HS-27A (cell line): ENCODE measurements at regions not wholly inside any gene's neighbourhood (a gene's known extent, or its start where the extent isn't known, plus 50 kb on each side); places are given as distances from the start of the nearest gene placed in this dataset.

Source experiments
- DNase-seq: peaks from one replicate; pipeline ENCODE4 v3.0.0-alpha.2; 2012; ENCODE audit warnings: low read depth, missing footprints

DNA sequence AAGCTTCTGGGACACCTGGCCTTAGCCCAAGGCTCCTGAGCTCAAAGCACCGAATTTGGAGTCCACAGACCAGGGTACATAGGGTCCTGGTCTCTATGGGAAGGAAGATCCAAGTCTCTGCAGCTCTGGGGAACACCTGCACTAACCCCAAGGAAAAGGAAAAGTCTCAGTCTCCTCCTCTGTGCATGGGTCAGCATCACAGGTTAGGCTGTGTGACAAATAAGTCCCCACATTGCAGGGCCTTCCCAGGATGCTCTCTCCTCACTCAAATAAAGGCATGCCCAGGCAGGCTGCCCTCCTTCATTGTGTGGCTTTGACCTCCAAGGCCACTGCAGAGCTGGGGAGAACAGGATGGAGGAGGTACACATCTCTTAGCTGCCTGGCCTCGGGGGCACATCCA, 121.0 kb upstream of the ZMIZ1 start:
- DNase-seq = no peak

DNA sequence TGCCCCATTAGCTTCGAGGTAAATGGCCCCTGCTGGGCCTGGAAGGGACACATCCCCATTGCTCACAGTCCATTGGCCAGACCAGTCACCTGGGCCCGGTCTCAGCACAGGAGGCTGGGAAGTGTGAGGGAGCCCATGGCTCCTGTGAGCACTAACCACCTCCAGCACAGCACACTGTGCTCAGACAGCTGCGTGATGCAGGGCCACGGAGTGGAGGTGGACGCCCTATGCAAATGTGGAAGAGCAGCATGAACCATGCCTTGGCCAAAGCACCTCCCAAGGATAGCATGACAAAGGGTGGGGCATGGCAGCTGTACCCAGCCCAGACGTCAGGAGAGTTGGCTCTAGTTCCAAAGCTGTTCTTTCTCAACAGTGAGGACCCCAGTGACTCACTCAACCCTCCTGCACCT, 120.1 kb upstream of the ZMIZ1 start:
- no peak for DNase-seq

DNA sequence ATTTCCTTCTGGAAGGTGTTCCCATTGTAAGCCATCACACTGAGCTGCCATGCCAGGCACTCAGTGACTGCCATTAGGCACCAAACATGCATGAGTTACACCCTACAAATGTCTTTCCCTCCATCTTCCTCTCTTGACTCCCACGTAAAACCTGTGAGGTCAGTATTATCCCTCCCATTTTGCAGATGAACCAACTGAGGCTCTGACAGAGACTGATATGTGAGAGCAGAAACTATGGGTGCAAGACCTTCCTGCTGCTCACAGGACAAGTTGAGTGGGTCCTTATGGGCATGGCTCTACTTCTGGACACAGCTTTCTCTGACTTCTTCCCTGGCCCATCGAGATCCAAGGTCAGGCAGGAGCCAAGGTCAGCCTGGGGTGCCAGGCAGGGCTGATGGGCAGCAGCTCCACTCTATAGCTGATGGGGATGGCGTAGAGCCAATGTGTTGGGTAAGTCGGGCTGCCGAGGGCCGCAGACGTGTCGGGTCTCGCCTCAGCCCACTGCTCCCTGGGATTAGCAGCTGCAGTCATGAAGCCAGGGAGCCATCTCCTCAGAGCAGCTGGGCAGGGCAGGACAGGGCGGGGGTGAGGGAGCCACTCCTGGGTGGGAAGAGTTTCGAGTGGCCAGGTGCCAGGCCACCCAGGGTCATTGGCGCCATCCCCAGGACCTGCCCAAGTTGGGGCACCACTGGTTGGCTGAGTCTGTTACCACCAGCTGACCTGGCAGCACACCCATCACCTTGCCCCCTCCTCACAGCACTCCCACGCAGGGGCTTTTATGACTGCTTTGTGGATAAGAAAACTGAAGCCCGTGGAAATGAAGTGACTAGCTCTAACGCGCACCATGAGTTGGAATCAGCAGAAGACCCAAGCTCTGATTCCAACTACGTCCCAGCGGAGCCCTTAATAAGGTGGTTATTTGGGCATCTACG, 117.8 kb upstream of the ZMIZ1 start:
- no peak for DNase-seq

DNA sequence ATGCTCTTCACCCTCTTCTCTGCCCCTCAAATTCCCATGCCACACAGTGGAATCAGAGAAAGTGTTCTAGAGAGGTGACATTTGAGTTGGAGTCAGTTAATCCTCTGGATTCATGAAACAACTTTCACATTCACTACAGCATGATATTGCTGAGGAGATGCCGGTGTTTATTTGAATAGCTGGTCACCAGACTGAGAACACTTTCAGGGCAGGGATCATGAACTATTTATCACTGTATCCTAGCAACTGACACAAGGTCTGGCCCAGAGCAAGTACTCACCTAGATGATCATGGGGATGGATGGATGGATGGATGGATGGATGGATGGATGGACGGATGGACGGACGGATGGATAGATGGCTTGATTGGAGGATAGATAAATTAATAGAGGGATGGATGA, 116.7 kb upstream of the ZMIZ1 start:
- no peak for DNase-seq

DNA sequence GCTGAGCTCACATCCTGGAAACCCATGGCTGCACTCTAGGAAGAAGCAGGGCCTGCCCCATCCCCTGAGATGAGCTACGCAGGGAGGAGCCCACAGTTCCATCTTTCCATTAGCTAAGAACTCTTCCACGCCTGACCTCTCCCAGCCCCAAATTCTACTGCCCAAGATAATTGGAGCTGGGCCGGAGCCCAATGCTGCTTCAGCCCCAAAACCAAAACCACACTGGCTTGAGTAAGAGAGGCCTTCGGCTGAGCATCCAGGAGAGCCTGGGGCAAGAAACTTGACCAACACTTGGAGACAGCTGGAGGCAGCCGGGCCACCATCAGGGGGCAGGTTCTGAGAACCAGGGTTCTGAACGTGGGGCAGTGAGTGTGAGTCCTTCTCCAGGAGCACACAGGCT, 116.1 kb upstream of the ZMIZ1 start:
- no peak for DNase-seq

DNA sequence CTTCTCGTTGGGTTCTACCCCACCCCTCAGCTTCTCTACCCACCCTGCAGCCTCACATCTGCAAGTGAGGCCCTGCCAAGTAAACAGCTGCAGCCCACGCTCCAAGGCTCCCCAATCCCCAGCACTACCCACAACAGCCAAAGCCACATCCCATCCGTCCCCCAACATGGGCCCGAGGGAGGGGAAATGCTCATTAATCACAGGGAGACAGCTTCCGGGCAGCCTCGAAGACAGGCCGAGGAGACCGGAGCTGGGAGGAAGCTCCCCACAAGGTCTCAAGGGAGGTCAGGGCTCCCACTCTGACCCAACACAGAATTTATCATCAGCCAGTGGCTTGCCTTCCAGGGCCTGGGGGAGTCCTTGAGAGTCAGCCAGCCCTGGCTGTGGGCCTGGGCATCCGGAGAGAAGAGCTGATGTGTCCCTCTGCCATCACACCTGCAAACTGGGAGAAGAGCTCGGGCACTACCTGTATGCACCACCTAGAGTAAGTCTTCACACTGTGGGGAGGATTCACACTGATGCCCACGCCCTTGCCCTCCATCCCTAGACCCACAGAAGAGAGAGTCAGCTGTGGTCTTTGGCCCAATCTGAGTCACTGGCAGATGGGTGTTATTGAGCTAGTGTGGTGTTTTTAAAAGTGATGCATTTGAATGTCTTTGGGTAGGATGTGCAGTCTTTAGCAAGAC, 115.5 kb upstream of the ZMIZ1 start:
- no peak for DNase-seq

DNA sequence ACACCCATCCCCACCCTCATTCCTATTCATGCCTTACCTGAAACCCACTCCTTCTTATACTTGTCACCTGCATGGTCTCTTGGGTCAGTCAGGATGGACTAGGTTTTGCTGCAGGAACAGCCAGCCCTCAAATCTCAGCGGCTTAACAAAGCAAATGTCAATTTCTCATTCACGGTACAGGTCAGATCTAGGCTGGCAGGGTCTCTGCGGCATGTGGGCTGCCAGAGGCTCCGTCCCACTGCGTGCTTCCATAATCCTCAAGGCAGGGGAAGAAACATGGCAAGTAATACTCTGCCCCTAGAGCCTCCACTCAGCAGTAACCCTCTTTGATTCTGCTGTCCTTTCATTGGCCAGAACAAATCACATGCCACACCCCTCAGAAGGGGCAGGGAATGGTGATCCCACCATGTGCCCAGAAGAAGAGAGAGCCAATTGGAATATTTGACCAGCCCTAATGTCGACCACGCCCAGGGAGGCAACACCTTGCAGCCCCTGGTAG, 114.9 kb upstream of the ZMIZ1 start:
- DNase-seq = no peak

DNA sequence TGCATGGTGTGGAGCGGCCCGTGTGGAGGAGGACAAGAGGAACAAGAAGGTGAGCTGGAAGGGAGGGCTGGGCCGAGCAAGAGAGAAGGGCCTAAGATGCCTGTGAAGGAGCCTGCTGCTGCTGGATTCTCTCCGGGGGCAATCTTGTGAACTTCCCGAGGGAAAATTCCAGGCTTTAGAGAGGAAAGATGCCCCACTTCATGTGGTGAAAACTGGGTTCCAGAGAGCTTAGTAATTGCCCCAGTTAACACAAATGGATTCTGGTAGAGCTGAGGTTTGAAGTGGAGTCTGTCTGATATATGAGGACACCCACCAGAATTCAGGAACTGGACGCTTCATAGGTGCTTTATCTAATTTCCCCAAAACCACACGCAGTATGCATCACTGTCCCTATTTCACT, 114.1 kb upstream of the ZMIZ1 start:
- DNase-seq = no peak

DNA sequence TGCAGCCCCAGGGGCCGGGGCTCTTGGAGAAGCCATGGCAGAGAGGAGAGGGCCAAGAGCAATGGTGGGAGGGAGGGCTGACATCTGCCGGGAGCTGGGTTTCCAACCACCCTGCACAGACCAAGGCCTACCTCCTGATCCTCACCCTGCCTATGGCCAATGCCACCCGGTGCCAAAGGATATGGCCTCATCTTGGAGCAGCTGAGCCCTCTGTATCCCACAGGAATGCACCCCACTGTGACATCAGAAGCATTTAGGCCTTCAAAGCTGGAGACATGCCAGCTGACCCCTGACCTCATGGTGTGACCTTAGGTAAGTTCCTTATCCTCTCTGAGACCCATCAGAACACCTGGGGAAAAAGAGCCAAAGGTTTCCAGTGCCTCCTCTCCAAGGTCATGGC, 113.6 kb upstream of the ZMIZ1 start:
- no peak for DNase-seq

DNA sequence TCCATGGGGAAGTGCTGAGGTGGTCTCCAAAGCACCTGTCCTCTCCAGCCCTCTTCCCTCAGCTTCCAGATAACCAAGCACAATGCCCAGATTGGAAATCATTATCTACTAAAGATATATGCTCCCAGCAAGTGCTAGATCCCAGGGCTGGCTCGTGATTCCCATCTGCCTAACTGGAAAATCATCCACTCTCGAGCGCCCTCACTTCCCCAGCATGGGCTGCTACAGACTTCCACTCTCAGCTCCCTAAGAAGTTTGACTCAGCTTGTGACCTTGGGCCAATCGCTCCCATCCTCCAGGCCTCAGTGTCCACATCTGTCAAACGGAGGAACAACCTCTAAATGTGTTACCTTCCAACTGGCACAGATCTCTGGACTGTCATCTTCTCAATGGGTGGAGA, 112.4 kb upstream of the ZMIZ1 start:
- no peak for DNase-seq

DNA sequence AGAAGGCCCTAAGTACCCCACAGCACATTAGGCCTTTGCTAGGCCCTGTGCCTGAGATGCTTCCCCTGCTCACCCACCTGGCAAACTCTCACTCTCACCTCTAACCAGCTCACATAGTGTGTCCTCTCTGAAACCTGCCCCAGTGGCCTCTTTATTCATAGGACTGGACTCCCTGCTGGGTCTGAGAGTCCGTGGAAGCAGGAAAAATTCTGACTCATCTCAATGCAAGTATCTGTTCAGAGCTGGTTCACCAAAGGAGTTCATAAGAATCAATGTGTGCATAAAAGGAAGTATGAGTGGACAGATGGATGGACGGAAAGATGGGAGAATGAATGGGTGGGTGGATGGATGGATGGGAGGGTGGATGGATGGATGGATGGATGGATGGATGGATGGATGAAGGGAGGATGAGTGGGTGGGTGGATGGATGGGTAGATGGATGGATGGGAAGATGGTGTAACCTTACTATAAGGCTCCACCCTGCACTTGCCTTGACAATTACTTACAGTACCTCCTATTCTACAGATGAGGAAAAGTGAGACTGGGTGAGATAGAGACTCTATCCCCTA, 111.2 kb upstream of the ZMIZ1 start:
- DNase-seq = no peak

DNA sequence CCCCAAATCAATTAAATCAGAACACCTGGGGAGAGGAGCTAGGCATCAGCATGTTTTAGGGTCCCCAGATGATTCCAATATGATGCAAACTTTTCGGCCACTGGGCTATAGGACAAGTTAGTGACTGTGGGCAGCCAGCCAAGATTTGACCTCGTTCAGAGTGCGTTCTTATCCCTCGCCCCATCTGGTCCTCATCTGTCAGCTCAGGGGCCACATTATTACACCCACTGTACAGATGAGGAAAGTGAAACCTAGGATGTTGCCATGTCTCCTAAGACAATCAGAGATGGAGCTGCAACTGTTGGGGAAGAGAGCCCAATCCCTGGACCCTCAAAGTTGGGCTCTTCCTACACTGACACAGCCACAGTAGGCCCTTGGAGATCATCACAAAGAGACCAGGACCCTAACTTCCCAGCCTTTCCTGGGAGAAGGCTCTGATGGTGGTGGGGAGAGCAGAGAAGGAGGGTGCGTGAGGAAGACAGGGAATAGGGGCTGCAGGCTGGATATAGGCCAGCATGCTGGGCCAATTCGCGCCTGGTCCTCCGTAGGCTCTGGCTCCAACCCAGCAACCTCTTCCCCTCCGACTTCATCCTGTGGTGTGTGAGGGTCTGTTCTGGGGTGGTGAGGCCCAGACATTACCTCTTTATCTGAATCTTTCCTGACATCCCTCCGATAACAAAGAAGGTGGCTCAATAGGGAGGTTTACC, 109.4 kb upstream of the ZMIZ1 start:
- DNase-seq = no peak

DNA sequence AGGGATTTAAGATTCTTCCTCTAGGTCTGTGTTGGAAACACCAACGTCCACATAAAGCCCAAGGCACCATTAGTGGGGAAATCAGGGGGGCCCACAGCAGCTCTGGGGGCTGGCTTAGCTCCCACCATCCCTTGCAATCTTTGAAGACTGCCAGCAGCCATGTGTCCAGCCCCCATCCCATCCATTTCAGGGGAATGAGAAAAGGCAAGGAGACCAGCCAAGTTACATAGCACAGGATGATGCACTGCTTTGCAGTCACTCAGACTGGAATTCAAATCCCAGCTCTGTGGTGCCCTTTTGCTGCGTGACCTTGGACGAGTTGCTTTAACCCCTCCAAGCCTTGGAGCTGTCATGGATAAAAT, 108.9 kb upstream of the ZMIZ1 start:
- no peak for DNase-seq

DNA sequence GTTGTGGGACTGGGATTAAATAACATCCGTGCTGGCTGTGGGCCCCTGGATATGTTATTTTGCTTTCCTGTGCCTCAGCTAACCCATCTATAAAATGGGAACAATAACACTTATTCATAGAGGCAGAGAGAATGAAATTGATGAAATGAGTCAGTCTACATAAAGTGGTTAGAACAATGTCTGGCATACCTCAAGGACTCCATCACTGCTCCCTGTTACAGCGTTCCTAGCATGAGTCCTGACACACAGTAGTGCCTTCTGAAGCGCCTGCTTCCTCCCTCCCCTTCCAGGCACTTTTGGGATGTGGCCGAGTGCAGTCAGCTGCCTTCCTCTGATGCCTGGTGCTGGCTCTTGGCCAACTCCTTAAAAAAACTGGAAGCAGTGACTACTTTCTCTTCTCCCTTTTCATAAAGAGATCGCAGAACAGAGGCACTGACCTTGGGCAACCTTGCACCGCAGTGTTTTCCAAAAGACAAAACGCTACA, 108.4 kb upstream of the ZMIZ1 start:
- DNase-seq = no peak

DNA sequence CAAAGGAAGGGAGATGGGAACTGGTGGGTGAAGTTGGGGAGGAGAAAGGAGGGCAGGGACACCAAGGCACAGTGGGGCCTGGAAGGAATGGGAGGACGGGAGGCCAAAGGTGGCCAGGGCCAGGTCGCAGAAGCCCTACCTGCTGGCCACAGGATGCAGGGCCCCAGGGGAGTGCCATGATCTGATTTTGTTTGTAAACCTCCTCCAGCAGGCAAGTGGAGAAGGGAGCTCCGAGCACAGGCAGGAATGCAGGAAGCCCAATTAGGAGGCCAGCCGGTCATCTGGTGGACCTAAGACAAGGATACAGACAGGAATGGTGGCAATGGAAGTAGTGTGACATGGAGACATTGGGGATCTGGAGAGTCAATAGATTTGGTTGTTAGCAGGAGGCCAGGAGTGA, 107.0 kb upstream of the ZMIZ1 start:
- DNase-seq = no peak

DNA sequence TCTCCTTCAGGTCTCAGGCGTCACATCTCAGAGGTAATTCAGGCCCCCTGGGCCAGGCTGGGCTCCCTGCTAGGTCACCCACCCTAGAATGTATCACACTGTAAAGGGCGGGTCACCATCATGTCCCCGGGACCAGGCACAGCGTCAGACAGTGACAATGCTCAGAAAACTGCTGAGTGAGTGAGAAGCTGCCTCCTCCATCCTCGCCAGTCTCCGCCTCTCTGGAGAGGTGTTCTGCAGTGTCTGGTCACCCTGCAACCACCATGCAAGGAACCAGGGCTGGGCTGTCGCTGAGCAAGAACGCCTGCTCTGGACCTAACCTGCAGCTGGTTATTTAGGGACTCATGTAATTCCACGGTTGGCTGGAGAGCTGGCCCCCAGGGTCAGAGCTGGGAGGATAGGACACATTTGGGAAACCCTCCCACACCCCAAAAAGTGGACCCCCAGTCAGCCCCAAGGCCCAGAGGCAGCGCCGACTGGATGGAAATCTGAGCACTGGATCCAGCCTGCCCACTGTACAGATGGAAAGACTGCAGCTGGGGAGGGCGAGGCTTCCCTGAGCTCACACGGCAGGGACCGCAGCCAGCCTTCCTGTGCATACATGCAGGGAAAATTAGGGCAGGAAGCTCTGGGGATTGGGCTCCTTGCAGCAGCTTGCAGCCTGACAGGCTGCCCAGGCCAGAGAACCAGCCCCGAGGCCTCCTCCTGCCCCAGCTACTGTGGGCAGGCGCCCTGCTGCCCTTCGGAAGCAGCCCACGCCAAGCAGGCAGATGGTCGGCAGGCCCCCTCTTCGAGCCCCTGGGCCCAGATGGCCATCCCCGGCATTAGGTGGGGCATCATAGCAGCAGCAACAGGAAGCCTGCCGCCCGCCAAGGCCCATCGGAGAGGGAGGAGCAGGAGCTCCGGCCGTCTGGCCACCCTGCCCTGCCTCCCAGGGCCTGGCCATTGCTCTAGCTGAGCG, 105.4 kb upstream of the ZMIZ1 start:
- no peak for DNase-seq

DNA sequence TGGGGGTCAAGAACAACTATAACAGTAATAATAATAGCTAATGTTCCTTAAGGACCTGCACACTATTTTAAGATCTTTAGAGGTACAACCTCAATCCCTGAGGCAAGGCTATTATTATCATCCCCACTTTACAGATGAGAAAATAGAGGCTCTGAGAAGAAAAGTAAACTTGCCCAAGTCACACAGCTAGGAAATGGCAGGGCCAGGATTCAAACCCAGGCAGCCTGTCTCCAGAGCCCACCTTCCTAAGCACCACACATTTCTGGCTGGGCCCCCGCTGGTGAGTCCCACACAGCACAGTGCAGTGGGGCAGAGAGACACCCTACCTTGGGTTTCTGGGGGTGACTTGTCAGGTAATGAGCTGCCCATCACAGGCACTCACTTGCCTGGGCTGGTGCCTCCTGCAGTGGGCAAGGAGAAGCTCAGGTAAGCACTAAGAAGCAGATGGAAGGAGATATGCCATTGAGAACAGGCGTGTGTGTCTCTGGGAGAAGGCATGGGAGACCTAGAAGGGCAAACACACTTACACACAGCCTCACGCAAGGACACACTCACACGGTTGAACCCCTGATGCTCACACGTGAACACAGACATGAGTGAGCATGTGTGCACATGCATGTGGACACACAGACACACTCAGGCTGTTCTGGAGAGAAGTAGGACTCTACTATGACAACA, 104.4 kb upstream of the ZMIZ1 start:
- DNase-seq = no peak

DNA sequence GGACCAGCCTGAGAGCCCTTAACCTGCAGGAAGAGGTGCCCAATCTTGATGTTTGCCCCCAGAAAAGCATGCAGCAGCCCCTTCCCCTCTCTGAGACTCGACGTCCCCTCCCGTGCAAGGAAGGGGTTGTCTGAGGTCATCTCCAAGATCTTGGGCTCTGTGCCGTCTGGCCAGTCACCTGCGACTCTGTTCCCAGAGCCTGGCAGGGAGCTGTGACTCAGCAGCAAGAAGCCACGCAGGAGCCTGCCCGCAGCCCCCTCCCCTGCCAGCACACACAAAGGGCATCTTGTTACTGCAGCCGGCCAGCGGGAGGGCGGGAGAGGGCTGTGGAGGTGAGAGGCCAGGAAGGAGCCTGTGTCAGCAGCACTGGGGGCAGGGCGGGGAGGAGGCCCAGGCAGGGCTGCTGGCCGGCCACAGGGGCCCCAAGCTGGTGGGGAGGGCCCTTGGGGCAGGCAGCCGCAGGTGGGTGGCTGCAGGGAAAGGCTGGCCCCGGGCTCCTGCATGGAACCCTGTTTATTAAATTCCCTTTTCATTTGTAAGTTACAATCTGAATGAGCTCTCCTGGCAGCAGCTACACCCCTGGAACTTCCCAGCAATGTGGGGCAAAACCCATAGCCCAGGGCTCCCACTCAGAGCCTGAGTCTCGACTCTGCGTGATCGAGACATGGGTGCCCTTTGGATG, 103.7 kb upstream of the ZMIZ1 start:
- no peak for DNase-seq

DNA sequence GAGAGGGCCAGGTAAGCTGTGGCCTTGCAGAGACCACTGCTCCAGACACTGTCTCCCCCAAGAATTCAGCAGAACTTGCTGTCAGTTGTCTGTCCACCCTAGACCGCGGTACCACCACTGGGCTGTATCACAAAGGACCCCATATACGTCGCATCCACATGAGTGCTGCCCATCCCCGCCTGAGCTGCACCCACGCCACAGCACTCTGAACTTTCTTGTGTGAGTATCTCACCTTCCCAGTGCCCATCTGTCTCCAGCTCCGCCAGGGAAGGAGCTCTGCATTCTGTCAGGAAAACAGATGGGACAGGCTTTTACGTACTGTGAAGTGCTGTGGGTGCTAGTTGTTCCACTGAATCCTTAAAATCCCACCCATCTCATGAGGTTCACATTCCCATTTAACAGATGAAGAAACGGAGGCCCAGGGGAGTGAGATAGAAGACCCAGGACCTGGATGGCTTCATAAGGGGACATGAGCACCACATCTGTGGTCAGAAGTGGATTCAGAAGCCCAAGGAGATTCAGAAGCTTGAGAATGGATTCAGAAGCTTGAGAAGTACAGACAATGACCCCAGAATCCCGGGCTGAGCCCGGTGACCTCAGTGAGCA, 102.5 kb upstream of the ZMIZ1 start:
- DNase-seq = no peak
